Spleen (tissue), 11 donors: ENCODE measurements at regions not wholly inside any gene's neighbourhood (a gene's known extent, or its start where the extent isn't known, plus 50 kb on each side); places are given as distances from the start of the nearest gene placed in this dataset.

Experiments used
- DNase-seq: peaks from one replicate; pipeline ENCODE4 v3.0.0-alpha.2; 2020
- H3K27ac ChIP-seq, 8 donors: fragments of 200-600 bp; sonication (generic) in 7 of 8; 1 replicate in 4 of 8; 2 replicates in 4 of 8; pipeline versions ENCODE4 v1.5.0 to v1.8.0; 2016 to 2021; ENCODE audit warnings: inconsistent platforms in 4 of 8, mild to moderate bottlenecking in 4 of 8, moderate library complexity in 1 of 8
- H3K27me3 ChIP-seq, 7 donors: fragments of 200-600 bp; sonication (generic) in 6 of 7; replicated peaks in 1 of 7; 1 replicate in 4 of 7; 2 replicates in 3 of 7; pipeline versions ENCODE4 v1.5.0 to v1.8.0; 2016 to 2021; ENCODE audit warnings: inconsistent platforms in 3 of 7, mild to moderate bottlenecking in 1 of 7
- H3K36me3 ChIP-seq, 6 donors: fragments of 200-600 bp; sonication (generic) in 5 of 6; 1 replicate in 4 of 6; 2 replicates in 2 of 6; pipeline versions ENCODE4 v1.5.0 to v1.8.0; 2016 to 2021; ENCODE audit warnings: inconsistent platforms in 2 of 6
- H3K4me1 ChIP-seq, 6 donors: fragments of 200-600 bp; sonication (generic) in 5 of 6; 1 replicate in 3 of 6; 2 replicates in 3 of 6; pipeline versions ENCODE4 v1.5.0 to v1.8.0; 2016 to 2021; ENCODE audit warnings: inconsistent platforms in 3 of 6
- H3K4me3 ChIP-seq, 8 donors: fragments of 200-600 bp; sonication (generic) in 7 of 8; 1 replicate in 4 of 8; 2 replicates in 4 of 8; pipeline versions ENCODE4 v1.5.0 to v1.8.0; 2016 to 2021; ENCODE audit warnings: inconsistent platforms in 4 of 8, mild to moderate bottlenecking in 4 of 8, moderate library complexity in 2 of 8
- H3K9me3 ChIP-seq, 8 donors: fragments of 200-600 bp; sonication (generic) in 7 of 8; 1 replicate in 4 of 8; 2 replicates in 4 of 8; pipeline versions ENCODE4 v1.5.0 to v1.8.0; 2016 to 2021; ENCODE audit warnings: inconsistent platforms in 4 of 8
- CTCF ChIP-seq, 11 experiments: fragments of 200-600 bp in 7 of 11; fragments of 450-650 bp in 4 of 11; sonication (generic) in 4 of 11; IDR thresholded peaks in 8 of 11; conservative IDR thresholded peaks in 3 of 11; 1 replicate in 7 of 11; 2 replicates in 4 of 11; pipeline versions ENCODE4 v1.4.0 to v1.8.0; 2016 to 2021; ENCODE audit warnings: antibody characterized with exemption in 11 of 11, inconsistent platforms in 4 of 11, mild to moderate bottlenecking in 1 of 11
- POLR2A ChIP-seq, 3 donors: fragments of 450-650 bp; IDR thresholded peaks; one replicate each; pipeline ENCODE4 v1.5.1; 2017; ENCODE audit warnings: antibody characterized with exemption in 3 of 3, mild to moderate bottlenecking in 1 of 3
- POLR2AphosphoS5 ChIP-seq, 3 donors: sonication (generic); formaldehyde crosslinking; IDR thresholded peaks; one replicate each; pipeline ENCODE4 v1.5.1; 2017; ENCODE audit warnings: antibody characterized with exemption in 3 of 3
- WGBS, 5 donors: extraction: QIAGEN DNeasy Blood & Tissue Kit in 3 of 5; methylation state at CpG; one replicate each; pipeline versions ENCODE4 v1.1.5 to v1.1.7; 2013 to 2018; 5-methylcytosine and 5-hydroxymethylcytosine counted together
- intact Hi-C: fragments of 100-400 bp; cut with DNase I; formaldehyde crosslinking; loops from one replicate; pipeline ENCODE4 v1.15.0; 2023; ENCODE audit warnings: low total_unique reads
- donor health status: healthy with polysubstance abuse.
- donor health status: DM: no; HTN: no; CAD: no; lungs with moderate emphysema.
- donor health status: DM: no; HTN: no; CAD: no.
- donor health status: Bipolar disorder and iron deficiency.
- donor health status: healthy.
- donor health status: DM: no; HTN: no; CAD: no.
- donor health status: DM: yes; HTN: yes; CAD: no.

- intact Hi-C loops, result no loop called here
- no peak for DNase-seq
- TF ChIP-seq CTCF (IDR thresholded peaks at IDR 0.05 in 8 of 11, conservative IDR thresholded peaks at IDR 0.05 in 3 of 11) (no peak), POLR2A (IDR thresholded peaks at IDR 0.05) (no peak), POLR2AphosphoS5 (IDR thresholded peaks at IDR 0.05) (no peak)
- Histone ChIP-seq H3K9me3 (peaks cover 0 to 15% (median 10%) of the 10 kb centered on the region in 8 donors), H3K4me3 (no peak overlapping the region), H3K27ac (no peak overlapping the region), H3K36me3 (no peaks in the 10 kb centered on the region), H3K27me3 (no peaks in the 10 kb centered on the region), H3K4me1 (peaks cover 0 to 4% (median 0%) of the 10 kb centered on the region in 6 donors)
- 69 to 82% (median 75%) methylated on average over 3 of the region's 3 CpGs for WGBS, 5 donors
Observed at GRCh38 chr3:150077107-150077506, 106.4 kb upstream of the PFN2 start.

GRCh38 chr3:150076443-150076842, 105.7 kb upstream of the PFN2 start:
- Histone ChIP-seq H3K9me3 (peaks cover 0 to 15% (median 10%) of the 10 kb centered on the region in 8 donors), H3K4me1 (peaks cover 0 to 4% (median 0%) of the 10 kb centered on the region in 6 donors), H3K27me3 (no peaks in the 10 kb centered on the region), H3K36me3 (no peaks in the 10 kb centered on the region), H3K27ac (no peak overlapping the region), H3K4me3 (no peak overlapping the region)
- DNase-seq, result no peak
- no peak for TF ChIP-seq POLR2A (IDR thresholded peaks at IDR 0.05)
- TF ChIP-seq CTCF (IDR thresholded peaks at IDR 0.05 in 8 of 11, conservative IDR thresholded peaks at IDR 0.05 in 3 of 11), result no peak
- TF ChIP-seq POLR2AphosphoS5 (IDR thresholded peaks at IDR 0.05), result no peak
- 75 to 93% (median 80%) methylated on average over 2 of the region's 2 CpGs for WGBS, 5 donors
- intact Hi-C loops, result no loop called here

GRCh38 chr3:150075417-150075865, 104.7 kb upstream of the PFN2 start:
- Histone ChIP-seq H3K4me1 (peaks cover 0 to 4% (median 0%) of the 10 kb centered on the region in 6 donors), H3K9me3 (peaks cover 0 to 15% (median 10%) of the 10 kb centered on the region in 8 donors), H3K27me3 (no peaks in the 10 kb centered on the region), H3K27ac (no peak overlapping the region), H3K36me3 (no peaks in the 10 kb centered on the region), H3K4me3 (no peak overlapping the region)
- intact Hi-C loops, result no loop called here
- TF ChIP-seq POLR2AphosphoS5 (IDR thresholded peaks at IDR 0.05) (no peak), POLR2A (IDR thresholded peaks at IDR 0.05) (no peak), CTCF (IDR thresholded peaks at IDR 0.05 in 8 of 11, conservative IDR thresholded peaks at IDR 0.05 in 3 of 11) (no peak)
- no peak for DNase-seq
- 90 to 97% (median 95%) methylated on average over 11 of the region's 11 CpGs for WGBS, 5 donors

- intact Hi-C loops, result no loop called here
- Histone ChIP-seq H3K4me1 (peaks cover 0 to 4% (median 0%) of the 10 kb centered on the region in 6 donors), H3K27ac (no peak overlapping the region), H3K9me3 (peaks cover 0 to 15% (median 10%) of the 10 kb centered on the region in 8 donors), H3K4me3 (peak overlapping the region in 1 of 8 donors; percentile 31), H3K27me3 (peaks cover 0 to 4% (median 0%) of the 10 kb centered on the region in 7 donors), H3K36me3 (no peaks in the 10 kb centered on the region)
- DNase-seq, result no peak
- TF ChIP-seq POLR2A (IDR thresholded peaks at IDR 0.05) (no peak), CTCF (IDR thresholded peaks at IDR 0.05 in 8 of 11, conservative IDR thresholded peaks at IDR 0.05 in 3 of 11) (no peak), POLR2AphosphoS5 (IDR thresholded peaks at IDR 0.05) (no peak)
- 63 to 76% (median 70%) methylated on average over 7 of the region's 7 CpGs for WGBS, 5 donors
Observed at GRCh38 chr3:150074697-150075416, 104.2 kb upstream of the PFN2 start.
